Activated T-cell treated with anti-CD3 and anti-CD28 coated beads for 4 hours (primary cell): ENCODE measurements at regions not wholly inside any gene's neighbourhood (a gene's known extent, or its start where the extent isn't known, plus 50 kb on each side); places are given as distances from the start of the nearest gene placed in this dataset.
"Not testable (repeated sequence)": the region's sequence is repeated elsewhere in the genome, so short reads cannot be mapped to it uniquely, and the experiment has no call there.

ENCODE experiments used
- DNase-seq: peaks from one replicate; pipeline ENCODE4 v3.0.0-alpha.2; 2020

DNA sequence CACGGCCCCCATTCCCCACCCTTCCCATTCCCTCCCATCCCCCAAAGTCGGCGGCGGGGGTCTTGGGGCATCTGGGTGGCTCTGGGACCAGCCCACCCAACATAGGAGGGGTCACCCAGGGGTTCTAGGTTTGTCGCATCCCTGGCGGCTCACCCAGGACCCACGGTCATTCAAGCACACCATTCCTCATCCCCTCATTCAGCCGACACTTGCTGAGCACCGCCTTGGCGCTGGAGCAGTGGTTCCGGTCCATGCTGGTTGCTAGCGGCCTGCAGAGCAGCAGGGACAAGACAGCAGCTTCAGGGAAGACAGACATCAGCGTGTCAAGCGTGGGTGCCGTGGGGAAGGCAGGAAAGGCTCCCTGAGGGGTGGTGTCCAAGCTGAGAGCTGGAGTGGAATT lies 50.5 kb upstream of the OTOS start:
- DNase-seq = no peak

DNA sequence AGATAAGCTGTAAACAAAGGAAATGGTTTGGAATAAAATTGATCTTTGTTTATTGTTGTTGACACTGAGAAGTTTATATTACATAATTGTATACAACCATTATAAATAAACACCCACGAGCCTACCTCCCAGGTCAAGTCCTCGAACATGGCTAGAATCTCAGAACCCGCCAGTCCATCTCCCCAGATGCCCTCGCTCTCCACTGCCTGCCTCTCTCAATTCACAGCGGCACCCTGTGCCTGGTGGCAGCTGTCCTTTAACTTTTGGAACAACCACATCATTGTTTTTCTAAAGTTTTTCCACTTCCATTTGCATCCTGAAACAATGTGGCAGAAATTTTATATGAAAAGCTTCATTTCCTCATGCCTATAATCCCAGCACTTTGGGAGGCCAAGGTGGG lies 52.2 kb upstream of the OTOS start:
- no peak for DNase-seq

DNA sequence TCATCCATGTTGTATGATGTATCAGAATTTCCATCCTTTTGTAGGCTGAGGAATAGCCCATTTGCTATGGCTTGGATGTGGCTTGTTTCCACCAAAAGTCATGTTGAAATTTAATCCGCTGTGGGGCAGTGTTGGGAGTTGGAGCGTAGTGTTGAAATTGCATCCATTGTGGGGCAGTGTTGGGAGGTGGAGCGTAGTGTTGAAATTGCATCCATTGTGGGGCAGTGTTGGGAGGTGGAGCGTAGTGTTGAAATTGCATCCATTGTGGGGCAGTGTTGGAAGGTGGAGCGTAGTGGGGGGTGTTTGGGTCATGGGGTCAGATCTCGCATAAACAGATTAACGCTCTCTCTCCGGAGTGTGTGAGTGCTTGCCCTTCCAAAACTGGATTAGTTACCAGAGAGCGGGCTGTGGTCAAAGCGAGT lies 53.9 kb upstream of the OTOS start:
- DNase-seq = not testable (repeated sequence)

DNA sequence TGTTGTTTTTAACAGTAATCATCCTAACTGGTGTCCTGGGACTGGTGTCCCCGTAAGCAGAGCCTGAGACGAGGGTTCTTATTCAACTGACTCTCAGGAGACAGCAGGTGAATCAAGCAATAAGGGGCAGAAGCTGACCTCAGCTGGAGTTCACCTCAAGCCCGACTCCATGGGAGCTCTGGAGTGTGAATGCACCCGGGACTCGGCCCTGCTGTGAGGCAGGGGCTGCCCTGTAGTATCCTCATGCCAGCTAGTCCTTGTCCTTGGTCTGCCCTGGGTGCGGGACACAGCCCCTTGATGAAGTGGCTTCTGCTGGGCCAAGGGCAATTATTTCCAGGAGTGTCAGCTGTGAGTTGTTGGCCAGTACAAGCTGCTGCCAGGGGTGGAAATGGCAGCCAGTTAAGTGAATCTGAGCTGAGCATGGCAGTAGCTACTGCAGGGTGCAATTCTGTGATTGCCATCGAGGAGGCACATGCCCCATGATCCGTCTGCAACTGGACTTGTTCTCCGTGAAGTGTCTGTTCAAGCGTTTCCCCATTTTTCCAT lies 54.9 kb upstream of the OTOS start:
- no peak for DNase-seq

DNA sequence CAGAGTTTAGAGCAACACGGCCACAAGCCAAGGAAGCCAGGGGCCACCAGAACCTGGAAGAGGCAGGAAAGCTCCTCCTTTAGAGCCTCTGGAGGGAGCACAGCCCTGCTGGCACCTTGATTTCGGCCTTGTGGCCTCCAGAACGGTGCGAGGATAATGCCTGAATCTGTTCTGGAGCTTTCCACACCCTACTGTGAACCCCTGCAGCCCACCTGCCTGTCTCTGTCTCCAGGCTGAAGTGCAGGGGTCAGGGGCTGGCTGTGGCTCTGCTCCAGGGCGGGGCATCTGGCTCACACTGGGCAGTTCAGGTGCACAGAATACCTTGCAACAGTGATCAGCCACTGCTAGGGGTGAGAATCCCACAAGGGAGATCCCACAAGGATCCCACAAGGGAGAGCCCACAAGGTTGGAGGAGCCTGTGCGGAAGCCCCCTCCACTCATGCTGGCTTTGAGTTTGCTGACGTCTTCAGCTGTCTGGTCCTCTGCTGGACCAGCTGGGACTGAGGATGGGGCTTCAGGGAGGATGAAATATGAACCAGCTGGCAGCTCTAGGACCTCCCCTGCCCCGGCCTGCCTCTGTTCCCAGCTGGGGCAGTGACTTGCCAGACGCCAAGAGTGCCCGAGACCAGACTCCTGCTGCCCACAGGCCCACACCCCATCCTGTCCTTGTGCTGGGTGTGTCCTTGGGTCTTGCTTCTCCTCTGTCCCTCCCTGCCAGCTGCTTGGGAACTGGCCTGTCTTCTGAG lies 56.4 kb upstream of the OTOS start:
- DNase-seq = no peak

DNA sequence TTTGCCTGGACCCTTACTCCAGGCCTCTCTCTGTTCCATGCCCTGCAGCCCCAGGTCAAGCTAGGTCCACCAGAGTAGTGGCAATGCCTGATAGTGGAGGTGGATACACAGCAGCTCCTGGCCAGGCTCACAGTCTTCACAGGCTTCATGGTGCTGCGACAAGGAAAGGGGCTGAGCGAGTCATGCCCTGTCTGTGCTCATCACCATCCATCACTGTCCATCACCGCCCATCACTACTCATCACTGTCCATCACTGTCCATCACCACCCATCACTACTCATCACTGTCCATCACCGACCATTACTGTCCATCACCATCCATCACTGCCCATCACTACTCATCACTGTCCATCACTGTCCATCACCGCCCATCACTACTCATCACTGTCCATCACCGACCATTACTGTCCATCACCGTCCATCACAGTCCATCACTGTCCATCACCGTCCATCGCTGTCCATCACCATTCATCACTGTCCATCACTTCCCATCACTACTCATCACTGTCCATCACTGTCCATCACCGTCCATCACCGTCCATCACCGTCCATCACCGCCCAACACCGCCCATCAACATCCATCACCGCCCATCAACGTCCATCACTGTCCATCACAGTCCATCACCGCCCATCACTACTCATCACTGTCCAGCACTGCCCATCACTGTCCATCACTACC lies 57.1 kb upstream of the OTOS start:
- DNase-seq = no peak

DNA sequence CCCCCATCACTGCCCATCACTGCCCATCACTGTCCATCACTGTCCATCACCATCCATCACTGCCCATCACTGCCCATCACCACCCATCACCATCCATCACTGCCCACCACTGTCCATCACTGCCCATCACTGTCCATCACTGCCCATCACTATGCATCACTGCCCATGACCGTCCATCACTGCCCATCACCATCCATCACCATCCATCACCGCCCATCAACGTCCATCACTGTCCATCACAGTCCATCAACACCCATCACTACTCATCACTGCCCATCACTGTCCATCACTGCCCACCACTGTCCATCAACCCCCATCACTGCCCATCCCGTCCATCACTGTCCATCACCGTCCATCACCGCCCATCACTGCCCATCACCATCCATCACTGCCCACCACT lies 57.8 kb upstream of the OTOS start:
- DNase-seq = no peak

DNA sequence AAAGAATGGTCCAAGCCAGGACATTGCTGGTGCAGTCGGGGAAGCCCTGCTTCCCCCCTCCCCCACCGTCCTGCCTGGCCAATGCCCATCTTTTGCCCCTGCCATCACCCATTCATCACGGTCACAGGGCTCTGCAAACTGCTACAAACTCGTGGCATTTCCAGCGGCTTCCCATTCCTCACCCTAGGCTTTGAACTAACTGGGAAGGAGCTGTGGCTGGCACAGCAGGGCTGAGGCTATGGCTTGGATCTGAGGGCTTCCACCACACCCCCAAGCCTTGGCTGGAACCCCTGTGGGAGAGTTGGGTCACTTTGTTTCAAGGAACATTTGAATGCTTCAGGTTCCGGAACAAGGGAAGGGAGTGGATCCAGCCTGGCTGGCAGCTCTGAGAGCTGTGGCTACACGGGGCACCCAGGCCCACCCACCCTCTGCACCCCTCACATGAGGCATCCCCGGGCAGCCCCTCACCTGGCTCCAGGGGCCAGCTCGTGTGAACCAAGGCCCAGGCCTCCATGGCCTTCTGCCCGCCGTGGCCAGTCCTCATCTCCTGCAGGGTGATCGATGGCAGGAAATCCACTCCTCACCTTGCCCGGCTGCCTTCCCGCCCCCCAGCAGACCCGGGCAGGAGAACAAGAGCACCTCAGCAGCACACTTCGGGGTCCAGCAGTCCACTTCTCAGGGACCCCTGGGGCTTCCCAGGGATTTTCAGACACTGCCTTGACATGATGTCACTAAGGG lies 58.8 kb upstream of the OTOS start:
- no peak for DNase-seq

DNA sequence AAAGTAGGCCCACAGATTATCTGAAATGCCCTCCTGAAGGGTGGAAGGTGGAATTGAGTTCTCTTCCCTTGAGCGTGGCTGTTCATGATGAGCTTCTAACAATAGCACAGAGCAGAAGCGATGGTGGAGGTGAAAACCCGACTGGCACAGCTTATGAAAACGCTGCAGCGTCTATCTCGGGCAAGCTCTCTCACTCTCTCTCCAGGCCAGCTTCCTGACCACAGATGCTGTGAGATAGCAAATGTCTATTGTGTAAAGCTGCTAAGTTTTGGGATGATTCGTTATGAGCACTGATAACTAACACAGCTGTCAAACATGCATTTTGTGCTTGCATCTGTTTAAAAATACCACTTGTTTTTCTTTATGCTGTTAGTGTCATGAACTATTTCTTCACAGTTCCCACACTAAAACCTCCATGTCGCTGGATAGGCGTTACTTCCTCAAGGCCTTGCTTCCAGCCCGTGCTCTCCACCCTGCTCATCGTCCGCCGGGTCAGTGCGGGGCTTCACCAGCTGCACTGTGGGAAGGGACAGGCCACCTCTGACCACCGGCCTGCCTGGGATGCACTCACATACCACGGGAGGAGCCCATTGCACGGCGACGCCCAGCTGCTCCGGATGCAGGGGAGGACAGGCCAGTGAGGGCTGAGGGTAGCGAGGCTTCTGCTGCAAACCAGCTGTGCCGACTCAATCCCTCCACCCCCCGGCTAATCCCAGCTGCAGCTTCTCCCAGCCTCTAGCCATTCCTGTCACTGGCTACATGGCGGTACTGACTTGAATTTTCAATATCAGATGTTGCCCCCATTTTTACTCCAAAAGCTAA lies 60.0 kb upstream of the OTOS start:
- DNase-seq = no peak

DNA sequence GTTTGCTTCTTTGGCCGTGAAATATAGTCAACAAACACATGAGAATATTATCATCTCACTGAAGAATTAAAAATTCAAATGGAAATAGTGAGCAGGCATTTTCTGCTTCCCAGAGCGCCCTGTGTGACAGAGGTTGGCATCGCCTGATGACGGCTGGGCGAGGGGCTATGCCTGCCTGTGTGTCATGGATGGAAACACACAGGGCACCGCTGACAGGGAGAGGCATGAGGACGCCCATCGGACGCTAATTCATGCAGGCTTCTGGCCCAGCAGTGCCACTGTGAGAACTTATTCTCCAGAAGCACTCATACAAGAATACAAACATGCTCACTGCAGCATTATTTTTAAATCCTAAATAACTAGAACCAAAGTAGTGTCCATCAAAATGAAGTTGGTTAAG lies 61.4 kb upstream of the OTOS start:
- DNase-seq = no peak

DNA sequence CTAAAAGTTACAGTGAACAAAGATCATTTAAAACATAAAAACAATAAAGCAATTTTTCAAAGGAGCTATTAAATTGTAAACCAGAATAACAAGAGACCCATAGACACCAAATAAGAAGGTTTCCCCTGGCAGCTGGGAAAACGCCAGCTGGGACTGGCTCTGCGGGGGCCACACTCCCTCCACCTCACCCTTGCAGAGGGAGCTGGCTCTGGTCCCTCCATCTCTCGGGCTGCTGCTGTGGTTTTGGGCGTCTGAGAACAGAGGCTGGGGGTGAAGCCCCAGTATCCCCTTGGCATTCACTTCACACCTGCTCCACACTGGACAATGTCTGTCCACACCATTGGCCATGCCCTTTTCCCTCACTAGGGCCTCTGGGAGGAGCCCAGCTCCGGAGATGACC lies 62.1 kb upstream of the OTOS start:
- DNase-seq = no peak

DNA sequence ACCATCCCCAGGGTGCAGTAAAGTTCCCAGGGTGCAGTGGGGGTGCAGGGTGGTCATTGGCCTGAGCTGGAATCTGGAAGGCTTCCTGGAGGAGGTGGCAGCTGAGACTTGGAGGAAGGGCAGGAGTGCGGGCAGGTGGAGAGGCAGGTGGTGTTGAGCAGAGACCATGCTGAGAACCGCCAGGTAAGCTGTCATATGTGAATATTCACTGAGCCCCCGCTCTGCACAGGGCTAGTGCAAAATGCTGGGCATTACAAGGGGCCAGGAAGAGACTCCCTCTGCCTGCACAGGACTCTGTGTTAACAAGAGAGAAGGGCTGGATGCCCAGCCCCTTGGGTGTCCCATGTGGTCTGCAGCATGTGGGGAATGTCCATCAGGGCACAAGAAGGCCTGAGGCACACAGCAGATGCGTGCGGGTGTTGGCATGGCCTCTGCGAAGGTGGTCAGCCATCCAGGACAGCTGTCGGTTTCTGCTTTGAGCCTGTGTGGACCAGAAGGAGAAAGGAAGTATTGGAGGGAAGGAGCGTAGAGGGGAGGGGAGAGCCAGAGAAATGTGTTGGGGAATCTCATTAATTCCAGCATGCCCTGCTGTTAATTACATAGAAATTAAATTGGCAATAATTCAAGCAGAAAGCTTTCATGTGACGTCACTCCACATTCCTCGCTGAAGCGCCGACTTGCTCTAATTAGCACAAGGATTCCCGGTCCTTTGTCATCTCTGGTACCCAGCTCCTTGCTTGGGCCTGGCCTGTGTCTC lies 62.8 kb upstream of the OTOS start:
- DNase-seq = no peak

DNA sequence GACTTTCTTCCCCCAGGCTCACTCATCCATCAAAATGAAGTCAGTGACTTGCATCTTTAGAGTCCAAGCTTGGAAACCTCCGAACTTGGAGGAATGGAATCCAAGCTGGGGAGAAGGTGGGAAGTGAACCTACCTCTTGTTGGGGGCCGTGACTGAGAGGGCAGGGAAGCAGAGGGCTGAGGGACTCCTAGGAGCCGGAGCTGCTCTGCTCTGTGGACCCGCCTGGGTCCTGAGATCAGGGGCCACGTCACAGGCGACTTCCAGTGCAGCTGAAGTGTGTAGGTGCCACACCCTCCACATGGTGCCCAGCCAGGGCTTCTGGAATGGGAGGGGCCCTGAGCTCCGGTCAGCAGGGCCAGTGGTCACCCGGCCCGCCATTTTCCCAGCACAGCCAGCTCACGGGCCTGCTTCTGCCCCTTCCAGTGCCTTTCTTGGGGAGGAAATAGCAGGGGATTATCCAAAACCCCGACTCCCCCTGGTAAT lies 63.4 kb upstream of the OTOS start:
- DNase-seq = no peak

DNA sequence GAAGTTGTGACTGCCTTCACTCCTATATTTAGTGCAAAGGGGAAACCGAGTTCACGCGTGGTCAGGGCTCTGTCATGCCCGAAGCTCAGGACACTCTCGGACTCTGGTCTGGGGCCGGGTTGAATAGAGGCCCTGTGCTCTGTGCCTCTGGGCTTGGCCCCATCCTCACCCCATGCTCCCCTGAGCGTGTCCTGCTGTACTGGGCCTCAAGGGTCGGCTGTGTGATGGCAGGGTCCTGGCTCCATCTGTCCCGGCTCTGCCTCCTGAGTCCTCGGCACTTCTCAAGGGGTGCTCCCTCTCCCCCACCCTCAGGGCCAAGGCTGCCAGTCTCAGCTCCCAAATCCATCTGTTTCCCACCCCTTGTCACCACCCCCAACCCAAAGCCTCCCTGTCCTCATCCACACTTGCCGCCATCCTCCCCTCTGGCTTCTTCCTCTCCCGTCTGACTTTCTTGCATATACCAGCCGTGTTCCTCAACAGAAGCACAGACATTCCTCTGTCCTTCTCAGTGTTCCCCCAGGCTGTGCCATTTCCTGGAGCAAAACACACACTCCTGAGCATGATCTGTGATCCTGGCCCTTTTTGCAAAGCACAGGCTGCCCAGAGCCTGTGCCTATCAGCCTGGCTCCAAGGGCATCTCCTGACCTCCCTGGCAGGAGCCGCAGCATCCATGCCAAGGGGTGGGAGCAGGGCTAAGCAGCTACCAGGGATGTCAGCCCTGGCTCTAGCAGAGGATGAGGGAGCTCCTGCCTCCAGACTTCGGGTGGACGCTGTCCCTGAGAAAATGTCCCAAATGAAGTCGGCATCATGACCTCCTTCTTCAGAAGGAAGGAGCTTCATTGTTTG lies 64.2 kb upstream of the OTOS start:
- no peak for DNase-seq

DNA sequence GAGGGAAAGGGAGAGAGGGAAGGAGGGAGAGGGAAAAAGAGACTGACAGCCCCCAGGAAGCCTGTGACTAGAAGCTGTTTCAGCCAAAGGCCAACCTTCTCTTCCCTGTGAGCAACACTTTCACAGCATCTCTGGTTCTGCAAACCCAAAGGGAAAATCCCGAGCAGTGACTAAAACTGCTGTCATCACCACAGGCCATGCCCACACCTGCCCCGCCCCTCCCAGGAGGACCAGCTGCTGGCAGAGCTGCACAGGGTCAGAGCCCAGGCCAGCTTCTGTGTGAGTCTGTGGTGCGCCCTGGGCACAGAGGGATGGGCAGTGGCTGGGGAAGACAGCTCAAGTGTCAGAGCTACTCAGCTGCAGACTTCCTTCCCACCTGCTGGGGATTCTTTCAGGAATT lies 64.9 kb upstream of the OTOS start:
- DNase-seq = no peak

DNA sequence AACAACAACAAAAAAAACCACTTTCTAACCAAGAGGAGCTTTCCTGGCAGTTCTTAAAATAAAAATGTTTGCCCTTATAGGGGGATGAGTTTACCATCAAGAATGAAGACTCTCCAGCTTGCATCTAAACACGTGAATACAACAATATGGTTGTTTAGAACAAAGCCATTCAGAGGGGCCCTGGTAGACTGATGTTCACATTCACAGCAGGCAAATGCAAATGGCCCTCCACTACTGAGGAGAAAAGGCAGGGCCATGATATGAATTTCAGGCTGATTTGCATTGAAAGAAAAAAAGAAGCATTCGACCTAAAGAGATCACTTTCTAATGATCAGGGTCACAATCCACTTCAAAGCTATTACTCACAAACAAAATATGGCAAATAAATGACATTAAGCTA lies 65.3 kb upstream of the OTOS start:
- DNase-seq = no peak

DNA sequence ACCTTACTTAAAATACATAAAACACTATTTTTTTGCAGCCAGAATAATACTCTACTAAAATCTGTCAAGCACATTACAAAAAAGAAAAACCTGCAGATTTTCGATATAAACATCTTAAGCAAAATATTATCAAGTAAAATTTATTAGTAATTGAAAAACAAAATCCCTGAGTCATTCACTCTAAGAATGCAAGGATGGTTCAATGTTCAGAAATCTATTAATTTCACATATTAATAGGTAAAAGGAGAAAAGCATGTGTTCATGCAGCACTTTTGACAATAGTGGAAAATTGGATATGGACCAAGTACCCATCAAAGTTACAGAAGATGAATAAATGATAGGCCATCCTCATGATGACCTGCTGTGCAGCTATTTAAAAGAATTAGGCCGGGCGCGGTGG lies 66.2 kb upstream of the OTOS start:
- no peak for DNase-seq

DNA sequence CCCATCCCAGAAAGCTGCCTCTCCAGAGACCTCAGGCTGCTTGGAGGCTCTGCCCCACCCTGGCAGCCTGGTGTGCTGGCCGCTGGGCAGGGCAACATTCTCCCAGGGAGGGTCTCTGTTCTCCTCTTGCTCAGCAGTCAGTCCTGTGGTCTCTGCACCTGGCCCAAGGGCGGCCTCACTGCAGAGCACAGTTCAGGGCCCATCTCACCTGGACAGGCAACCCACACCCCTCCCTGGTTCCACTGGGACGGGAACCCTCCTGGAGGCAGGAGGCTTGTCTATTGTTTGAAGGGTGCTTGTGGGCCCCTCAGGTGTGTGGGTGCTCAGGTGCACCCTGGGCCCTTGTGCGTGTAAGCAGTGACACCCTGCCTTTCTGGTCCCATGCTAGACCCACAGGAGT lies 67.2 kb upstream of the OTOS start:
- no peak for DNase-seq

DNA sequence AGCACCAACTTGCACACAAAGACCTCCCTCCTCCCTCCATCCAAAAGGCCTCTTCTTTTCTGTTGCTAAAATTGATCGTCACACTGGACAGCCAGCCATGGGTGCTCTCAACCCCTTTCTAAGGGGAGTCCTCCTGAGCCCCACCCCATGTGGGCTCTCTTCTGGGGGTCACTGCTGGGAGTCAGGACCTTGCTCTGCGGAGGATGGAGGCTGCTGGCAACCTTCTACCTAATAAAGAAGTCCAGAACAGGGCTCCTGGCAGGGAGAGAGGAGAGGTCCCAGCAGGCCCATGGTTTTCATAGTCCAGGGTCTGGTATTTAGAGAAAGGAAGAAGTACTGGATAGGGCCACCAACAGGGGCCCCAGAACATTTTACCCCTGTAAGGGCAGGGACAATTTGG lies 67.6 kb upstream of the OTOS start:
- no peak for DNase-seq

DNA sequence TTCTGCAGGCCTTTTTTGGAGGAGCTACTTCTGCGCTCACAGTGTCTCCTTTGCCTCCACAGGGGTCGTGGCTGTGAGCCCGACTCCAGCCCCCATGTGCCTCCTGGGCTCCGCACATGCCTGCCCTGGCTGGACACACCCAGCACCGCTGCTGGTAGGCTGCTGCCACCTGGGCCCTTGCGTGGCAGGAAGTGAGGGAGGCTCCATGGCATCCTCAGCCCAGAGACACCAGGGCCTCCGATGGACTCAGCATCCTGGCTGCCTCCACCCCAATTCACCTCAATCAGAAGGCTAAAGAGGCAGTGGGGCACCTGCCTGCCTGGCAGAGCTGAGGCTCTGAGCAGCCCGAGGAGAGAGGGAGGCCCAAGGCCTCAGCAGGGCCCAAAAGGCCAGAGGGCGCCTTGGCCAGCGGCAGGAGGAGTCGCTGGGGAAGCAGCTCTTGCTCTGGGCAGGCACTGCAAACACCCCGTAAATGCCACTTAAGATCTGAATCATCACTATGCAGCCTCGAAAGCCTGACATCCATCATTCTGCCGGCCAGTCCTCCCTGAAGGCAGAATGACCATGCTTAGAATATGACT lies 68.3 kb upstream of the OTOS start:
- no peak for DNase-seq

DNA sequence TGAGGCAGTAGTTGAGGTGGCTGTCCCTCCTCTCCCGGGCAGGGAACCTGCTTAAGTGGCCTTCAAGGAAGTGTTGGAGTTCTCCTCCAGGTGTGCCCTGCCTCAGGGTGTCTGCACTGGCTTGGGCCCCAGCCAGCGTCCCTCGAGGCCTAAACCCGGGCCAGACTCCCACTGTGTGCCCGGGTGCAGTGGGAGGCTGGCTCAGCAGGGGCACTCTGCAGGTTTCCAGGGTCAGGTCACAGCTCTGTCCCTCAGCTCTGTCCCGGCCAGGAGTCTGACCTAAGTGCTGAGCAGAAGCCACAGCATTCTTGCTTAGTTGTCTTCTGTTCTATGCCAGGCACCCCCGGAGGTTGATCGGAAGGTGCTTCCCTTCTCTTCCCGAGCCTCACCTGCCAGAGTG lies 69.0 kb upstream of the OTOS start:
- DNase-seq = no peak
